Upper lobe of right lung (tissue), 1 donor: ENCODE measurements at regions not wholly inside any gene's neighbourhood (a gene's known extent, or its start where the extent isn't known, plus 50 kb on each side); places are given as distances from the start of the nearest gene placed in this dataset.

ENCODE experiments used
- ATAC-seq: fragments of 200-7000 bp; cut with Tn5 transposase; one replicate; pipeline ENCODE4 v1.9.1; 2020; ENCODE audit warnings: mild to moderate bottlenecking, moderate library complexity
- DNase-seq: peaks from one replicate; pipeline ENCODE4 v3.0.0-alpha.2; 2020
- H3K27ac ChIP-seq: fragments of 200-600 bp; one replicate; pipeline ENCODE4 v1.8.0; 2022
- H3K27me3 ChIP-seq: fragments of 200-600 bp; one replicate; pipeline ENCODE4 v1.8.0; 2022; ENCODE audit warnings: mild to moderate bottlenecking
- H3K36me3 ChIP-seq: fragments of 200-600 bp; one replicate; pipeline ENCODE4 v1.8.0; 2022
- H3K4me1 ChIP-seq: fragments of 200-600 bp; one replicate; pipeline ENCODE4 v1.8.0; 2022
- H3K4me3 ChIP-seq: fragments of 200-600 bp; one replicate; pipeline ENCODE4 v1.8.0; 2022; ENCODE audit warnings: mild to moderate bottlenecking
- H3K9me3 ChIP-seq: fragments of 200-600 bp; one replicate; pipeline ENCODE4 v1.8.0; 2022
- intact Hi-C: fragments of 100-400 bp; cut with DNase I; formaldehyde crosslinking; loops from one replicate; pipeline ENCODE4 v1.11.0; 2022
- TF ChIP-seq, protein P1 (sequence below): fragments of 200-600 bp; IDR thresholded peaks from one replicate; pipeline ENCODE4 v1.8.0; 2022; ENCODE audit warnings: antibody characterized with exemption
- donor health status: DM: no; HTN: yes; CAD: no; lungs with severe emphysema.

DNA sequence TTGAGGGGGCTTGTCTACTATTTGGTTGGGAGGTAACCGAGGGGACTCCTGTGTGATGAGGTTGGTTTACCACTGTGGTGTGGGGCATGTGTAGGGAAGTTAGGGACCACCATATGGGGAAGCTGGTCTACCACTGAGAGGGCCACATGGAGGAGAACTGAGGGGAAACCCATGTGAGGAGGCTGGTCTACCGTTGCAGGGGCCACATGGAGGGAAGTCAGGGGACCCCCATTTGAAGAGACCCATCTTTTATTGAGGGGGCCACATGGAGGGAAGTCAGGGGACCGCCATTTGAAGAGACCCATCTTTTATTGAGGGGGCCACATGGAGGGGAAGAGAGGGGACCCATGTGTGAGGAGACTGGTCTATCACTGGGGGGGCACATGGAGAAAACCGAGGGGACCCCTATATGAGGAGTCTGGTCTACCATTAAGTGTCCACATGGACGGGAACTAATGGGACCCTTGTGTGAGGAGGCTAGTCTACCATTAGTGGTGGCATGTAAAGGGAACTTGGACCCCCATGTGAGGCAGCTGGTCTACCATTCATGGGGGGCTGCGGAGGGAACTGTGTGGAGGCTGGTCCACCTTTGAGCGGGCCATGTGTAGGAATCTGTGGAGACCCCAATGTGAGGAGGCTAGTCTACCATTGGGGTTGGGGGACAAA, 165.5 kb downstream of the FBLN2 start:
- peak; percentile 5 for DNase-seq
- H3K27me3 ChIP-seq, result no peaks in the 10 kb centered on the region

DNA sequence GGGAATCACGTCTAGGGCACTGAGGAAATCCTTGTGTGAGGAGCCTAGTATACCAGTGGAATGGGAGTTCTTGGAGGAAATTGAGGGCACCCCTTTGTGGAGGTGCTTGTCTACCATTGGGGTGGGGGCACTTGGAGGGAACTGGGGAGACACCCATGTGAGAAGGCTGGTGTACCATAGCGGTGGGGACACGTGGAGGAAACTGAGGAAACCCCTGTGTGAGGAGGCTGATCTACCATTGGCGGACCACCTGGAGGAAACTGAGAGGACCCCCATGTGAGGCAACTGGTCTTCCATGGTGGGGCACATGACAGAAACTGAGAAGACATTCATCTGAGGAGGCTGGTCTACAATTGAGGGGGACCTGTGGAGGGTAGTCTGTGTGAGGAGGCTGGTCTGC, 164.5 kb downstream of the FBLN2 start:
- peak; percentile 11 for DNase-seq
- TF ChIP-seq, protein P1, sequence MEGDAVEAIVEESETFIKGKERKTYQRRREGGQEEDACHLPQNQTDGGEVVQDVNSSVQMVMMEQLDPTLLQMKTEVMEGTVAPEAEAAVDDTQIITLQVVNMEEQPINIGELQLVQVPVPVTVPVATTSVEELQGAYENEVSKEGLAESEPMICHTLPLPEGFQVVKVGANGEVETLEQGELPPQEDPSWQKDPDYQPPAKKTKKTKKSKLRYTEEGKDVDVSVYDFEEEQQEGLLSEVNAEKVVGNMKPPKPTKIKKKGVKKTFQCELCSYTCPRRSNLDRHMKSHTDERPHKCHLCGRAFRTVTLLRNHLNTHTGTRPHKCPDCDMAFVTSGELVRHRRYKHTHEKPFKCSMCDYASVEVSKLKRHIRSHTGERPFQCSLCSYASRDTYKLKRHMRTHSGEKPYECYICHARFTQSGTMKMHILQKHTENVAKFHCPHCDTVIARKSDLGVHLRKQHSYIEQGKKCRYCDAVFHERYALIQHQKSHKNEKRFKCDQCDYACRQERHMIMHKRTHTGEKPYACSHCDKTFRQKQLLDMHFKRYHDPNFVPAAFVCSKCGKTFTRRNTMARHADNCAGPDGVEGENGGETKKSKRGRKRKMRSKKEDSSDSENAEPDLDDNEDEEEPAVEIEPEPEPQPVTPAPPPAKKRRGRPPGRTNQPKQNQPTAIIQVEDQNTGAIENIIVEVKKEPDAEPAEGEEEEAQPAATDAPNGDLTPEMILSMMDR, result no peak
- intact Hi-C loops, result no loop called here
- H3K4me1 ChIP-seq, result no peaks in the 10 kb centered on the region
- no peak for ATAC-seq
- H3K9me3 ChIP-seq, result no peaks in the 10 kb centered on the region
- no peaks in the 10 kb centered on the region for H3K27me3 ChIP-seq
- H3K4me3 ChIP-seq, result no peak overlapping the region
- no peaks in the 10 kb centered on the region for H3K36me3 ChIP-seq
- H3K27ac ChIP-seq, result no peak overlapping the region

More for the DNA sequence above, 165.5 kb downstream of the FBLN2 start:
- Histone ChIP-seq H3K9me3 (no peaks in the 10 kb centered on the region), H3K27ac (no peak overlapping the region), H3K4me3 (no peak overlapping the region), H3K36me3 (no peaks in the 10 kb centered on the region), H3K4me1 (no peaks in the 10 kb centered on the region)
- TF ChIP-seq, protein P1, result no peak
- no peak for ATAC-seq
- intact Hi-C loops, result no loop called here

DNA sequence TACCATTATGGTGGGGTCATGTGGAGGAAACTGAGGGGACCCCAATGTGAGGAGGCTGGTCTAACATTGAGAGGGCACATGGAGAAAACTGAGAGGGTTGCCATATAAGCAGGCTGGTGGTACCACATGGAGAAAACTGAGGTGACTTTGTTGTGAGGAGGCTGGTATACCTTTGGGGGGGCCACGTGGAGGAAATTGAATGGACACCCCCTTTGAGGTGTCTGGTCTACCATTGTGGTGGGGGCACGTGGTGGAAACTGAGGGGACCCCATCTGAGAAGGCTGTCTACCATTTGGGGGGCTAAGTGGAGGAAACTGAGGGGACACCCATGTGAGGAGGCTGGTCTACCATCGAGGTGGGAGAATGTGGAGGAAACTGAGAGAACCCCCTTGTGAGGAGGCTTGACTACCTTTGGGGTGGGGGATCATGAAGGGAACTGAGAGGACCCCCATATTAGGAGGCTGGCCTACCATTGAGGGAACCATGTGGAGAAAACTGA, 163.8 kb downstream of the FBLN2 start:
- peak; percentile 17 for DNase-seq
- Histone ChIP-seq H3K4me3 (no peak overlapping the region), H3K36me3 (no peaks in the 10 kb centered on the region), H3K4me1 (no peaks in the 10 kb centered on the region), H3K27me3 (no peaks in the 10 kb centered on the region), H3K27ac (no peak overlapping the region), H3K9me3 (no peaks in the 10 kb centered on the region)
- TF ChIP-seq, protein P1, result no peak
- ATAC-seq, result no peak
- intact Hi-C loops, result no loop called here

DNA sequence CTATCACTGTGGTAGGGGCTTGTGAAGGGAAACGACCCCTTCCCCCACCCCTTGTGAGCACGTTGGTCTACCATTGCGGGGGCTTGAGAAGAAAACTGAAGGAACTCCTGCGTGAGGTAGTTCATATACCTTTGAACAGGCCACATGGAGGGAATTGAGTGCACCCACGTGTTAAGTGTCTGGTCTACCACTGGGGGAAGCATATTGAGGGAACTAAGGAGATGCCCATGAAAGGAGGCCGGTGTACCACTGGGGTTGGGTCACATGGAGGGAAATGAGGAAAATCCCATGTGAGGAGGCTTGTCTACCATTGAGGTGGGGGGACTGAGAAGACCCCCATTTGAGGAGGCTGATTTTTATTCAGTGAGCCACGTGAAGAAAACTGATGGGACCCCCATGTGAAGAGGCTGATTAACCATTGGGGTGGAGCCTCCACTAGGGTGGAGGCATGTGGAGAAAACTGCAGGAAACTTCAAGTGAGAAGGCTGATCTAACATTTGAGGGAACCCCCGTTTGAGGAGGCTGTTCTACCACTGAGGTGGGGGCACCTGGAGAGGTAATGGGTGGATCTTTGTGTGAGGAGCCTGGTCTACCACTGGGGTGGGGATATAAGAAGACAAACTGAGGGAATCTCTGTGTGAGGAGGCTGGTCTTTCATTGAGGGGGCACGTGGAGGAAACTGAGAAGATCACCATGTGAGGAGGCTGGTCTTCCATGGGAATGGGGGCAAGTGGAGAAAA, 163.2 kb downstream of the FBLN2 start:
- DNase-seq, result peak; percentile 7

DNA sequence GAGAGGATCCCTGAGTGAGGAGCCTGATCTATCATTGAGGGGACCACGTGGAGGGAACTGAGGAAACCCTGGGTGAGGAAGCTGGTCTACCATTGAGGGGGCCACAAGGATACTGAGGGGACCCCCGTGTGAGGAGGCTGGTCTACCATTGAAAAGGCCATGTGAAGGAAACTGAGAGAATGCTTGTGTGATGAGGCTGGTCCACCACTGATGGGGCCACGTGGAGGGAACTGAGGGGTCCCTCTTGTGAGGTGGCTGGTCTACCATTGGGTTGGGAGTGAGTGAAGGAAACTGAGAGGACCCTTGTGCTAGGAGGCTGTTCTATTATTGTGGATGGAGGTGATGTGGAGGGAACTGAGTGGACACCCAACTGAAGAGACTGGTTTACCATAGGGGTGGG, 161.3 kb downstream of the FBLN2 start:
- Histone ChIP-seq H3K4me1 (no peaks in the 10 kb centered on the region), H3K4me3 (no peak overlapping the region), H3K9me3 (no peaks in the 10 kb centered on the region), H3K27ac (no peak overlapping the region), H3K36me3 (no peaks in the 10 kb centered on the region), H3K27me3 (no peaks in the 10 kb centered on the region)
- ATAC-seq (no peak), DNase-seq (peak; percentile 39)
- intact Hi-C loops, result no loop called here
- TF ChIP-seq, protein P1, result no peak

More for the DNA sequence above, 163.2 kb downstream of the FBLN2 start:
- H3K4me3 ChIP-seq, result no peak overlapping the region
- H3K9me3 ChIP-seq, result no peaks in the 10 kb centered on the region
- no peaks in the 10 kb centered on the region for H3K4me1 ChIP-seq
- ATAC-seq, result no peak
- H3K36me3 ChIP-seq, result no peaks in the 10 kb centered on the region
- no peak overlapping the region for H3K27ac ChIP-seq
- TF ChIP-seq, protein P1, result no peak
- no peaks in the 10 kb centered on the region for H3K27me3 ChIP-seq
- intact Hi-C loops, result no loop called here
